T1000 (cell line): ENCODE measurements at regions not wholly inside any gene's neighbourhood (a gene's known extent, or its start where the extent isn't known, plus 50 kb on each side); places are given as distances from the start of the nearest gene placed in this dataset.

Source experiments
- DNase-seq: peaks from one replicate; lab custom pipeline; 2025; ENCODE audit warnings: mixed read lengths; lab: John Stamatoyannopoulos, UW

DNA sequence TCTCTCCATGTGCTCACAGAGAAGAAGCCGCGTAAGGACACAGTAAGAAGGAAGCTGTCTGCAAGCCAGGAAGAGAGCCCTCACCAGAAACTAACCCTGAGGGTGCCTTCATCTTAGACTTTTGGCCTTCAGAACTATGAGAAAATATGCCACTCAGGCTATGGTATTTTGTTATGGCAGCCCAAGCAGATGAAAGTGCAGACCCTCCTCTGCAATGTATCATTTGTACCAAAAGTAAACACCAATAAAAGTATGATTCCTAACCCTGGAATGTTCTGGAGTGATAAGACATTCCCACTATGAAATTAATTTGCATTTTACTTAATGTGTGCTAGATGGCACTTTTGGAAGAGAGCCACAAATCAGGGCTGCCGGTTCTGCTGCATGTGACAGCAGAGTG lies 594.3 kb downstream of the UTRN start:
- no peak for DNase-seq

DNA sequence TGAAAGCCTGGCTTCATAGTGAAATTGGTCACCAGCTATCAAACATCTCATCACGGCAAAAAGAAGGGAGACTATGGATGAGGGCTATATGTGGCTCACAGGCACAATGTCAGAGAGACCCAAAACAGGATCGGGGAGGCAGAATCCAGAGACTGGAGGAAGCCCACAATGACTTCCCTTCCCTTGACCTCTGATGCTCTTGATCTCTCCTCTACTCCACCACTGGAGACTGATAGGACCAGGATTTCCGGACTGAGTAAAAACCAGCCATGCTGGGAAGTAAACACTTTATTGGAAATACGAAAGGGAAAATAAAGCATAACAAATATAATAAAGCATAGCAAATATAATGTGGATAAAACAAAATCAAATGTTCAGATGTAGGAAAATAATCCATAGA lies 597.3 kb downstream of the UTRN start:
- no peak for DNase-seq

DNA sequence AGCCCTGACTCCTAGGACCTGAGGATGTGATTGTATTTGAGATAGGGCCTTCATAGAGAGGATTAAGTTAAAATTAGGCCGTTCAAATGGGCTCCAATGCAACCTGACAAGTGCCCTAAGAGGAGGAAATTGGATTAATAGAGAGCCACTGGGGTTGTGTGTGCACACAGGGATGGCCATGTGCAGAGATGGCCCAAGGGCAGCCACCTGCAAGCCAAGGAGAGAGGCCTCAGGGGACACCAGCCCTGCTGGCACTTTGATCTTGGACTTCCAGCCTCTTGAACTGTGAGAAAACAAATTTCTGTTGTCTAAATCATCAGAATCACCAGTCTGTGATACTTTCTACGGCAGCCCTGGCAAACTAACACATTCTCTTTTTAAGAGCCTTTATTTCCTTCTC lies 598.8 kb downstream of the UTRN start:
- DNase-seq, result no peak

DNA sequence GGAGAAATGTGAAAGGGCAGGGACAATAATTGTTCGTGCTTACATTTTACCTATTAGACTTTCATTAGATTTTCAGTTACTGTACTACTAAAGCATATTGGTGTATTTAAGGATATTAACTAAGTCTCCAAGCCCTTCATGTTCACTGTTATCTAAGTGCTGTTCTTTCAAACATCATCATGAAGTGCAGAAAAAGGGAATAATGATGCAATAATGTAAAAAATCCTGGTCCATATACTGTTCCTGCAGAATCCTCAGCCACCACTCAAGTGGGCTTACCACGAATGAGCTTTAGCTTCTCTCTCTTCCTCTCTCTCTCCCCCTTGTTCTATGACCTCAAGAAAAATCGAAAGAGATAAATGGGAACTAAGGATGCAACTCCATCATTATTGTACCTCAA lies 600.7 kb downstream of the UTRN start:
- DNase-seq, result no peak

DNA sequence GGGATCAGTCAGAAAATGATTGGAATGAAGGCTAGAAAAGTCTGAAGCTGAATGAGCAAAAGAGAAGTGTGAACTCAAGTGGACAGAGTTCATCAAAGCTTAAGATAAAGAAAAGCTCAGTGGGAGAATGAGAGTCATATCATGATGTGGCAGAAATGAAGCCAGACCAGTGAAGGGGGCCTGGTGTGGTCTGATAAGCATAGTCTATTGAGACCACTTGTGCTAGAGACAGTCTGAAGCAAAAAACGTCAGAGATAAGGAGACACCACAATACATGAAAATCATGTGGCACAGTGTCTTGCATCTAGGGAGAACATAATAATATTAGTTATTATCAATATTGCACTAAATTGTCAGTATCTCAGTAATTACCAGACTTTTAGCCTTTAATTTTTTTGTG lies 601.5 kb downstream of the UTRN start:
- no peak for DNase-seq

DNA sequence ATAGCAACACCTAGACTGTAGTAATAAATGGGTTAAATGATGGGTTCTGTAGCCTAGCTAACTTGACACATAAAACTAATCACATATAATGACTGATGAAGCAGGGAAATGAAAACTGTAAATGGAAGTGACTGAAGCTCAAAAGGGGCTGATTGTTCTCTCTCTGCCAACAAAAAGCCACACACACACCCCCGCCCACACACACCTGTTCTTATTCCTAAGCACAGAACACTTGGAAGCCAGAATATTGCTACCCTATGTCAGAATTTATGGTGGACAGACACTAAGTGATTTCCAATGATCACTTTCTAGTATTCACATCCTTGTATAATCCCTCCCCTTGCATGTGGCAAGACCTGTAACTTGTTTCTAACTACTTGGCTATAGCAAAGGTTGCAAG lies 603.5 kb downstream of the UTRN start:
- no peak for DNase-seq

DNA sequence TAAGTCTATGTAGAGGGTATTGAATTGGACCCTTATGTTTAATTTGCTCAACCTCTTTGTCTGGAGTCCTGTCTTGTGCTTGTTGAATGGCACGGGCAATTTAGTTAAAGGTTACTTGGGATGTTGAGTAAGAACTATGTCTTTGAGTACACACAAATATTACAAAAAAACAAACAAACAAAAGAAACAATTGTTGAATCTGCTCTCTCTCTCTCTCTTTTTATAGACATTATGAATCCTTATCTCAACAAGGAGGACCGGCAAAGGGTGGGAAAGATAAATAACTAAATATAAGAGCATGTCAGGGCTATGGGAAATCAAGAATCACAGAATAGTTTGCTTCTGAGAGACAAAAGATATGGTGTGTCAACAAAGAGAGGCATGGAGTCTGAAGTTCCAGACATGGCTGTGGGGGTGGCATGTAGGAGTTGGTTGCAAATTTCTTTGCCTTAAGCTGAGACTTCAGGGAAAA lies 608.6 kb downstream of the UTRN start:
- DNase-seq, result no peak

DNA sequence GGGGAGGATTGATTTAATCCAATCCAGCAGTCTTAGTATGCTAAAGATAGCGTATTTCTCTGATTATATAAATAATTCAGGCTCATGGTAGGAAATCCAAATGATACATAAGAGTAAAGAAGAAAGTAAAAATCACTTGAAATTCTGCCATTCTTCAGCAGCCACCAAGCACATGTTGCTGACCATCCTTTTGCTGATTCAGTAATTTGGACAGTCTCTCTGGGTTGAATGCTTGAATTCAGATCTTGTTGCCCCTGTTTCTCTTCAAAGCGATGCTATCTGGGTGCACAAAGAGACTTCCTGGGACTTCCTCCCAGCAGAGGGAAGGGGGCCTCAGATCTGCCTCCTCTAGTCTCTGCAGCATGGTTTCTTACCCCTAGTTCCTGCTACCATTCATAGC lies 609.1 kb downstream of the UTRN start:
- DNase-seq, result no peak

DNA sequence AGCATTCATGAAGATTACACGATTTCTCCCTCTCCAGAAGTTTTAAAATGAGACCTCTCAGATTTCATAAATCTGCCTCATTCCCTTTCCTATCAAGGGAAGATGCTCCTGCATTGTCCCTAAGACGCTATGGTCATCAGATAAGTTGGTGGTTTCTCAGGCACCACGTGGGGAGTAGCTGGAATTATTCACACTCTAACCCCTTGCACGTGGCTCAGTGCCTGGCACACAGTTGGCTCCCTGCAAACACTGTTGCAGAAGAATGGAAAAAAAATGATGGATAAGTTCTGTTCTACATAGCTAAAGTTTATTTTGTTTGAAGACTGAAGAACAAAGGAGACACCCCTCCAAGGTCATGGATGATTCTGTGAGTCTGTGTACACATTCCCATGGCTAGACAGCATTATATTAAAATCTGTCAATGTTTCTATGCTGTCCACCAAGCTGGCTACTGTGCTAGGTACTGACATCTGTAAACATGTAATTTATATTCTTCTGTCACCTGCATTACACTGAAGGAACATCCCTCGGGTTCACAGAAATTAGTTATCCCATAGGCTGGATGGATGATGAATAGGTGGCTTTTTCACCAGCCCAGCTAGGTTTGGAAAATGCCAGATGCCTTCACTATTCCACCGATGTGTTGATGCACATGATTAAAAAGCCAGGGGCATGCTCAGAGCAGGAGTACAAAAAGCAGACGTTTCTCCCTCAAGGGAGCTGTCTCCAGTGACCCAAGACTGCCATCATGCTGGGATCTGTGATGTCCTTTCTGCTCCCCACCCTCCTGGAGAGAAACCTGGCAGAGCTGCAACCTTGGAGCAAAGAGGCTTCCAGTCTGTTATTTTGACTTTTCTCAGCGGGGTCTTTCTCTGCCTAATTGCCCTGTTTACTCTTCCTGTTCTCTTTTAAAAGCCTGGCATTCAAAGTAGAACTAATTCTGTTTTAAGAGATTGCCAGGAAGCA lies 610.5 kb downstream of the UTRN start:
- no peak for DNase-seq

DNA sequence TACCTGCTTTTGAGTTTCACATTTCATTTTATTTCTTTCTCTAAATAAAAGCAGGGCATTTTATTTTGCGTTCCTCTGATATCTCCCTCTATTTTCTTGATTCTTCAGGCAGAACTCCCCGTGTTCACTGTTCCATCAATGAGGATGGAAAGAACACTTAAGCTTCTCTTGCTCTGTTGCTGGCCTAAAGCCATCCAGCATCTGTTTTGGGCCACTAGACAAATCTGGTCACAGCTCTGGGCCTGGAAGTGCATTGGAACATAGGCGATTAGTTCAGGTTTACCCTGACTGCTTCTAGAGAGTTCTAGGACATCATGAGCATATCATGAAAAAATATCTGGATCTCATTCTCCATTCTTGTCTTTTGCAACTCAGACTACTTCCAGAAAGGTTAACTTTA lies 611.2 kb downstream of the UTRN start:
- no peak for DNase-seq

DNA sequence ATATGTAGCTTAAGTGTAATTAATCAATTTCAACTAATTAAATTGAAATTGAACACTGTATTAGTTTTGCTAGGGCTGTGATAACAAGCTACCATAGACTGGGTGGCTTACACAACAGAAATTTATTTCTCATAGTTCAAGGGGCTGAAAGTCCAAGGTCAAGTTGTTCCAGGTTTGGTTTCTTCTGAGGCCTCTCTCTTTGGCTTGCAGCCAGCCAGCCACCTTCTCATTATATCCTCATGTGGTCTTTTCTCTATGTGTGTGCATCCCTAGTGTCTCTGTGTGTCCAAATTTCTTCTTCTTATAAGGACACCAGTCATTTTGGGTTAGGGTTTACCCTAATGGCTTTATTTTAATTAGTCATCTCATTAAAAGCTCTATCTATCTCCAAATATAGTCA lies 611.7 kb downstream of the UTRN start:
- DNase-seq, result no peak

DNA sequence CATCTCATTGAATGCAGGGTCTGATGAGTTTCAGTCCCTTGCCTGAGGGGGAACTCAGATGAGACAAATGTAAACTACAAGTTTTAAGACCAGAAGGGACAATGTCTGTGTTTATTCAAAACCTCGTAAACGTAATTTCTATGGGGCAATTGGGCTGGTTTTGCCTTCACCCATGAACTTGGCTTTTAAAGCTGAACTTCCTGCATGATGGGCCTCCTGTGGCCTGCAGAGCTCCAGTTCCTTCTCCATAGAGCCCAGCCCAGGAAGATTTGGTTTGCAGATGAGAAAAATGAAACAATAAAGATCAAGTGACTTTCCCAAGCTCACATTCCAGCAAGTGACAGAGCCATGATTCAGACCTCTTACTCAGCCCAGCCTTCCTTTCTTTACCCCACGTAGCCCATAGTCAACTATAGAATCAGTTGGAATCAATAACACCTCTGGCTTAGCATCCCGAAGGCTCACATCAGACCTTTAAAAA lies 612.3 kb downstream of the UTRN start:
- DNase-seq, result peak; percentile 72

DNA sequence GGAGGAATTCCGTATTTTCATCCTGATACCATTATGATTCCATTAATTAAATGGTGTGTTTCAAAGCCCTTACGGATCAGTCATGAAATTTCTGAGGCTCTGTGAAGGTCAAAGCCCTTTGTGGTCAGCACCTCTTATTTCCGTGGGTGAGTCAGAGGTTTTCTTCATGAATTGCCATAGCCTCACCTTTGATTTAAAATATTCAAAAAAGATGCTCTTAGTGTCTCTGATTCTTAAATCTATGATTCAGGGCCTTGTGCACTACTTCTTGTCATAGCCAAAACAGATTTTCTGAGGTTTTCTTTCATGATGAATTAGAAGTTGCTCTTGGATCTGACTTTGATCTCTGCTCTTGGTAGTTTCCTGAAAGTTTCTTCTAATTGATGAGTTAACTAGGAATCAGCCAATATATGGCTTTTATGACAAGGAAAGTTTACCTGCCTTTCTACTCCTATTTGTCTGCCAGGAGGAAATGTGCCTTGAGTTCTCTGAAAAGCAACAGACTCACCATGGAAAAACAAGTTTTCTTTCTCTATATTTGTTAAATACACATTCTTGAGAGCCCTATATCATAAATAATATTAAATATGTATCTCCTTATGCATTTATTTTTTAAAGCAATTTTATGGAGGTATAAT lies 613.0 kb downstream of the UTRN start:
- no peak for DNase-seq

DNA sequence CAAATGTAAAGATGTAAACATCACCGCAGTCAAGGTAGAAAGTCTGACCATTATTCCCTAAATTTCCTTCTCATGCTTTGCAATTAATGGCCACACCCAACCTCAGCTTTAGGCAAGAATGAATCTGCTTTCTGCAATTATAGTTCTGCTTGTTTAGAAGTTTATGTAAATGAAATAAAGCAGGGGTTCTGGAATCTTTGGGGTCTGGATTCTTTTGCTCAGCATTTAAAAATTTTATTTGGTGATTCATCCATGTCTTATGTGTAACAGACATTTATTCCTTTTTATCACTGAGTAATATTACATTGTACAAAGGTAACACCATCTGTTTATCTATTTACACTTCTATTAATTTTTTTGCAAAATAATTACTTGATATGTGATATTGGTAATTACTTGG lies 613.6 kb downstream of the UTRN start:
- DNase-seq, result no peak

DNA sequence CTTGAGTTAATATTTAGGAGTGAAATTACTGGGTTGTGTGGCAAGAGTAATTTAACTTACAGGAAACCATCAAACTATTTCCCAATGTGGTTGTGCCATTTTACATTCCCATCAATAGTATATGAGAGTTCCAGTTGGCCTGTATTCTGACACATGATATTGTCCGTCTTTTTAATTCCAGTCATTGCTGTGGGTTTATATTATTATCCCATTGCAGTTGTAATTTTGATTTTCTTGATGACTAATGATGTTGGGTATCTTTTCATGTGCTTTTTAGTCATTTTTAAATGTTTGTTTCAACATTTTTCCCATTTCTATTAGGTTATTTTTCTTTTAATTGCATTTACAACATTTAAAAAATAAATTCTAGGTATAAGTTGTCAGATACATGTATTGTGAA lies 614.0 kb downstream of the UTRN start:
- no peak for DNase-seq

DNA sequence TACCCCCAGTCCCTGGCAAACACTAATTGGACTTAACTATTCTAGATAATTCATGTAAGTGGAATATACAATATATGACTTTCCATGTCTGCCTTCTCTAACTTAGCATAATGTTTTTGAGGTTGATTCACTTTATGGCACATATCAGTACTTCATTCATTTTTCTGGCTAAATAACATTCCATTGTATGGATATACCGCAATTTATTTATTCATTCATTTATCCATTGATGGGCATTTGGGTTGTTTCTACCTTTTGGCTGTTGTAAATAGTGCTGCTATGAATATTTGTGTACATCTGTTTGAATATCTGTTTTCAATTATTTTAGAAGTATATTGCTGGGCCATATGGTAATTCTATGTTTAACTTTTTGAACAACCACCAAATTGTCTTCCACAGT lies 616.3 kb downstream of the UTRN start:
- DNase-seq, result no peak

DNA sequence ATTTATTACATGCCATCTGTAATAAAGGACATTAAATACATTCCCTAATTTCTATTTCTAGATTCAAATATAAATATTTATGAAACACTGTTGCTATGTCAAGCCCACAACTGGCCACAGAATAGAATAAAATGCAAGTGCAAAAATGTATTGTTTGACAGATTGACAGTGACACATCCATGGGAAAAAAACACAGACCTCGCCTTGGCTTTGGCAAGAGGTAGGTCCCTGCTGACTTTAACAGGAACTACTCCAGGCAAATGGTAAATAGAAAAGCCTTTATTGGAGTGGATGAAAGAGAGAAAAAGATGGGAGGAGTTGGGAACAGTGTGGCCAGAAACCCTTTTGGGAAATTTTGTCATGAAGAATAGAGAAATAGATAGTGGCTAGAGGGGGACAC lies 622.9 kb downstream of the UTRN start:
- no peak for DNase-seq

DNA sequence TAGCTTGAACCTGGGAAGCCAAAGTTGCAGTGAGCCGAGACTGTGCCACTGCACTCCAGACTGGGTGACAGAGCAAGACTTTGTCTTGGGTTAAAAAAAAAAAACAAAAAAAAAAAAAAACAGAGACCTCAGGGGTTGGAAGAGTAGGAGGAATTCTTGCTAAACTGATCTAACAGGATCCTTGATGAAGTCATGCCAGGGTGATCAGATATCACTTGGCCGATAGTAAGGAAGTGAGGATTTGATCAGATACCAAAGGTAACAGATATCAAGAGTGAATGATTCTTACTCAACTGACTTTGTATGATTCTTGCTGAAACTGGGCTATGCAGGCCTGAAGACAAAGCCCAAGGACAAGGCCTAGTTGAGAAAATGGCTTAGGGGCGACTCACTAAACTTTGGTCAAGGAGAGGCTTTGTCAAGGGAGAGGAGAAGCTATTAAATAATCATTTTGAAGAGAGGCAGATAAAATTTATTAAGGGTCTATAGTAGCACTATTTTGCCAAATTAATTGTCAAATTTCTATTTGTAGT lies 624.7 kb downstream of the UTRN start:
- no peak for DNase-seq

DNA sequence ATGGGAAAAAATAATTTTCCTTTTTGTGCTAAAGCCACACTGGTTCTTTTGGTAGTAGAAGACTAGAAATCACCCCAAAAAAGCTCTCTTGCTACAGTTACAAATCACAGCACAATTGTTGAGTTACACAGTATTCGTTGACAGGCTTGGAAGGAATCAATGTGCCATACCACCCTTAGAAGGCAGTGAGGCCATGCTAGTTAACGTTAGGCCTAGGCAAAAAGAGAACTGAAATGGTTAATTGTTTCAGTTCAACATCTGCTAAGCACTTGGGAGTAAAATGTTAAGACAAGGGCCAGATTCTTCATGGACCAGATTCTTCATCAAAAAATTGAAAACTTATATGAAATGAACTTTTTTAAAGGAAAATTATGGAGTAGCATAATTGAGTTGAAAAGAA lies 626.2 kb downstream of the UTRN start:
- DNase-seq, result no peak

DNA sequence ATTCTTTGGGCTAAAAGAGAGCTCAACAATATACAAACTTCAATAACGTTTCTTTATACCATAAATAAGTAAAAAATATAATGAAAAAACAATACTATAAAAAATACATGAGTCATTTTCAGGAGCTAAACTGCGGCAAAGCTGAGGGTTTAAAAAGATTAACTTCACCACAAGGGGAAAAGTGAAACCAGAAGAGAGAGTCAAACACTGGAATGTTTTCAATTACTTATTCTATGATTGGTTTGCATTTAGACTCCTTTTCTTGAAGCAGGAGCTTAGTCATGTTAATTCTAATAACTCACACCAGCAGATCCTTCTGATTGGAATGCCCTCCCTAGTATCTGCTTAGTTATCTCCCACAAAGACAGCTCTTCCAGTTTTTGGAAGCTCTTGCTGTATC lies 627.3 kb downstream of the UTRN start:
- no peak for DNase-seq

DNA sequence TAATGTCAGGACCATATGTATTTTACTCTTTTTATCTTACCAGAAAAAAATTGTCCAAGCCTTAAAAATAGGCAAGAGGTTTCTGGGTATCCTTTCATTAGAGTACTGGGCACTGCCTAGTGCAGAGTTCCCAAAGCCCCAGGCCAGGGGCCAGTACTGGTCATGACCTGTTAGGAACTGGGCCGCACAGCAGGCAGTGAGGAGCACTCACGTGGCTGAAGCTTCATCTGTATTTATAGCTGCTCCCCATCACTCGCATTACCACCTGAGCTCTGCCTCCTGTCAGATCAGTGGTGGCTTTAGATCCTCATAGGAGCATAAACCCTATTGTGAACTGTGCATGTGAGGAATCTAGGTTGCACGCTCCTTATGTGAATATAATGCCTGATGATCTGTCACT lies 632.9 kb downstream of the UTRN start:
- DNase-seq, result no peak

DNA sequence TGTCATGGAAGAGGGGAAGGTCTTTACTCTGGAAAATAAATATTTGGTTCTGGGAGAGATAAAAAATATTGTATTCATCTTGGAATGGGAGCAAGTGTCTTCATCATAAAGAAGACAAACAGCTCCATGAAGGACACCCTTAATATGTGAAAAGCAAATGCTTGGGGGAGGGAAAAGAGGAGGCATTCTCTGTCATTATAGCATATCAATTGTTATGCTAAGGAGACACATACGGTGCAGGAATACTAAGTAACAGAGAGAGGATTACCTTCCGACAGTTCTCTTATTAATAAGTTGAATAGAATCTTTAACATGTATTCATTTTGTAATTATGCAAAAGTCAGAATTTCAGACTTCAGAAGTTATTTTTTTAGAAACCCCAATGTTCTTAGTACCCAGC lies 634.4 kb downstream of the UTRN start:
- no peak for DNase-seq

DNA sequence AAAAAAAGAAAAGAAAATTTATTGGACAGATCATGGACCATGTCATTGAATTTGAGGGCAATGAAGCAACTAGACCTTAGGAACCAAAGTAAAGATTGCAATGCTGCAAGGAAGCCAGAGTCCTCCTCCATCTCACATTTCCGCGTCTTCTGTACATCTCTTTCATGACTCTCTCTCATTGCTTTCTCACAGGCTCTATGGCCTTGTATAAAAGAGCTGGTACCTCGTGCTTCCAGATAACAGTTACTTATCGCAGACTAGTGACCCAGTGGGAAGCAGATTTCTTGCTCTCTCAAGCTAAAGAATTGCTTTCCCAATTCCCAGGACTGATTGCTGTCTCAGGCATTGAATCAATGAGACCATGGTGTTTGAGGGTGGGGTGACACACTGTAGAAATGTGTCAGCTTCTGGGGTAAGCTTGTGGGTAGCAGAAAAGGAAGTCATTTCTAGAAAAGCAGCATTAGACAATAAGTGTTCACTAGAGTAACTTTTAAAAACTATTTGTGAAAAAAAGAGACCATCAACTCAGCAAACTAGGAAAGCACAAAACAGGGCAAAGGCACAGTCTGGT lies 635.3 kb downstream of the UTRN start:
- DNase-seq, result no peak
